Gastroesophageal sphincter (tissue), 4 donors: ENCODE measurements at regions not wholly inside any gene's neighbourhood (a gene's known extent, or its start where the extent isn't known, plus 50 kb on each side); places are given as distances from the start of the nearest gene placed in this dataset.
"Not testable (repeated sequence)": the region's sequence is repeated elsewhere in the genome, so short reads cannot be mapped to it uniquely, and the experiment has no call there.

Experiments used
- ATAC-seq: fragments of 150-250 bp; one replicate; pipeline ENCODE4 v1.9.1; 2016; ENCODE audit warnings: mild to moderate bottlenecking, moderate library complexity
- H3K27ac ChIP-seq, 4 donors: fragments of 200-600 bp; sonication (generic) in 3 of 4; 1 replicate in 3 of 4; 2 replicates in 1 of 4; pipeline ENCODE4 v1.5.1; 2016 to 2019
- H3K27me3 ChIP-seq: fragments of 200-600 bp; sonication (generic); one replicate; pipeline ENCODE4 v1.5.1; 2019
- H3K36me3 ChIP-seq, 2 donors: fragments of 200-600 bp; sonication (generic); one replicate each; pipeline ENCODE4 v1.5.1; 2019; ENCODE audit warnings: control low read depth in 1 of 2
- H3K4me1 ChIP-seq, 3 donors: fragments of 200-600 bp; sonication (generic); 1 replicate in 2 of 3; 2 replicates in 1 of 3; pipeline ENCODE4 v1.5.1; 2016 to 2019; ENCODE audit warnings: control low read depth in 2 of 3
- H3K4me3 ChIP-seq, 2 donors: fragments of 200-600 bp; sonication (generic); one replicate each; pipeline ENCODE4 v1.5.1; 2019; ENCODE audit warnings: mild to moderate bottlenecking in 1 of 2, moderate library complexity in 1 of 2
- H3K9me3 ChIP-seq, 3 donors: fragments of 200-600 bp; sonication (generic); one replicate each; pipeline ENCODE4 v1.5.1; 2017 to 2019; ENCODE audit warnings: control low read depth in 2 of 3
- EP300 ChIP-seq: sonication (generic); formaldehyde crosslinking; IDR thresholded peaks from one replicate; pipeline ENCODE4 v1.6.1; 2017; ENCODE audit warnings: antibody characterized with exemption, mild to moderate bottlenecking
- POLR2A ChIP-seq, 2 donors: fragments of 450-650 bp; IDR thresholded peaks; one replicate each; pipeline ENCODE4 v1.6.1; 2017; ENCODE audit warnings: antibody characterized with exemption in 2 of 2, mild to moderate bottlenecking in 2 of 2, moderate library complexity in 1 of 2
- POLR2AphosphoS5 ChIP-seq: sonication (generic); formaldehyde crosslinking; IDR thresholded peaks from one replicate; pipeline ENCODE4 v1.6.1; 2017; ENCODE audit warnings: antibody characterized with exemption
- WGBS, 2 donors: methylation state at CpG; one replicate each; pipeline ENCODE4 v1.1.5; 2018; ENCODE audit warnings: low coverage in 1 of 2; 5-methylcytosine and 5-hydroxymethylcytosine counted together
- TF ChIP-seq, protein P1 (sequence below), 4 experiments: fragments of 200-600 bp in 2 of 4; fragments of 450-650 bp in 2 of 4; sonication (generic) in 1 of 4; IDR thresholded peaks; one replicate each; pipeline ENCODE4 v1.5.1; 2017 to 2019; ENCODE audit warnings: antibody characterized with exemption in 4 of 4, mild to moderate bottlenecking in 2 of 4, moderate library complexity in 2 of 4

- peaks cover 0 to 9% (median 0%) of the 10 kb centered on the region in 3 donors for H3K9me3 ChIP-seq
- H3K4me1 ChIP-seq = no peaks in the 10 kb centered on the region
- H3K4me3 ChIP-seq = no peak overlapping the region
- no peaks in the 10 kb centered on the region for H3K36me3 ChIP-seq
- H3K27ac ChIP-seq = no peak overlapping the region
- TF ChIP-seq, protein P1, sequence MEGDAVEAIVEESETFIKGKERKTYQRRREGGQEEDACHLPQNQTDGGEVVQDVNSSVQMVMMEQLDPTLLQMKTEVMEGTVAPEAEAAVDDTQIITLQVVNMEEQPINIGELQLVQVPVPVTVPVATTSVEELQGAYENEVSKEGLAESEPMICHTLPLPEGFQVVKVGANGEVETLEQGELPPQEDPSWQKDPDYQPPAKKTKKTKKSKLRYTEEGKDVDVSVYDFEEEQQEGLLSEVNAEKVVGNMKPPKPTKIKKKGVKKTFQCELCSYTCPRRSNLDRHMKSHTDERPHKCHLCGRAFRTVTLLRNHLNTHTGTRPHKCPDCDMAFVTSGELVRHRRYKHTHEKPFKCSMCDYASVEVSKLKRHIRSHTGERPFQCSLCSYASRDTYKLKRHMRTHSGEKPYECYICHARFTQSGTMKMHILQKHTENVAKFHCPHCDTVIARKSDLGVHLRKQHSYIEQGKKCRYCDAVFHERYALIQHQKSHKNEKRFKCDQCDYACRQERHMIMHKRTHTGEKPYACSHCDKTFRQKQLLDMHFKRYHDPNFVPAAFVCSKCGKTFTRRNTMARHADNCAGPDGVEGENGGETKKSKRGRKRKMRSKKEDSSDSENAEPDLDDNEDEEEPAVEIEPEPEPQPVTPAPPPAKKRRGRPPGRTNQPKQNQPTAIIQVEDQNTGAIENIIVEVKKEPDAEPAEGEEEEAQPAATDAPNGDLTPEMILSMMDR (IDR thresholded peaks at IDR 0.05) = no peak
- ATAC-seq = no peak
- no peaks in the 10 kb centered on the region for H3K27me3 ChIP-seq
Observed at GRCh38 chr6:74181471-74181870, 485.5 kb downstream of the CD109 start.

GRCh38 chr6:74177506-74177905 is 481.5 kb downstream of the CD109 start:
- ATAC-seq = no peak
- Histone ChIP-seq H3K9me3 (peaks cover 0 to under 1% (median 0%) of the 10 kb centered on the region in 3 donors), H3K27ac (no peak overlapping the region), H3K4me1 (no peaks in the 10 kb centered on the region), H3K27me3 (no peaks in the 10 kb centered on the region), H3K36me3 (no peaks in the 10 kb centered on the region), H3K4me3 (no peak overlapping the region)
- TF ChIP-seq EP300 (no peak), POLR2AphosphoS5 (no peak), POLR2A (IDR thresholded peaks at IDR 0.05) (no peak)
- TF ChIP-seq, protein P1 (IDR thresholded peaks at IDR 0.05) = no peak
- 58 to 86% methylated on average over 4 of the region's 4 CpGs for WGBS, 2 donors

DNA sequence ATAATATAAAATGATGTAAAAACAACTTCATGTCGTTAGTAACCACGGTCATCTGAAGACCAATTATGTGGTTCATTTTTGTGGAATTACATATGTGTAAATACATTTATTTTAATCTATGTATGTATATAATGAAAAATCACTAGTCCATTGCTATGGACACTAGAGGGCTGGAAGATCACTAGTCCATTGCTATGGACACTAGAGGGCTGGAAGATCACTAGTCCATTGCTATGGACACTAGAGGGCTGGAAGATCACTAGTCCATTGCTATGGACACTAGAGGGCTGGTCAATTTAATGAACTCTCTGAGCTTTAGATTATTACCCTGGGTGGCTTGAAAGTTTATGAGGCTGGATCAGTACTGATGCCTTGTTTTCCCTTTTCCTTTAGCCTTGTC is 474.5 kb downstream of the CD109 start:
- ATAC-seq, H3K4me3 ChIP-seq, H3K9me3 ChIP-seq, H3K27ac ChIP-seq, H3K36me3 ChIP-seq, H3K27me3 ChIP-seq: not testable (repeated sequence)
- peaks cover 0 to 16% (median 0%) of the 10 kb centered on the region in 3 donors for H3K4me1 ChIP-seq
- 77 to 89% methylated on average over 2 of the region's 2 CpGs for WGBS, 2 donors

- WGBS, 2 donors = 23 to 89% methylated on average over 2 of the region's 2 CpGs
- Histone ChIP-seq H3K4me3 (no peak overlapping the region), H3K27ac (no peak overlapping the region), H3K27me3 (no peaks in the 10 kb centered on the region), H3K36me3 (no peaks in the 10 kb centered on the region), H3K9me3 (no peaks in the 10 kb centered on the region), H3K4me1 (peaks cover 0 to 16% (median 0%) of the 10 kb centered on the region in 3 donors)
- no peak for ATAC-seq
- TF ChIP-seq POLR2A (IDR thresholded peaks at IDR 0.05) (no peak), POLR2AphosphoS5 (no peak), EP300 (no peak)
- TF ChIP-seq, protein P1 (IDR thresholded peaks at IDR 0.05) = no peak
Observed at GRCh38 chr6:74170118-74170517, 474.1 kb downstream of the CD109 start.

DNA sequence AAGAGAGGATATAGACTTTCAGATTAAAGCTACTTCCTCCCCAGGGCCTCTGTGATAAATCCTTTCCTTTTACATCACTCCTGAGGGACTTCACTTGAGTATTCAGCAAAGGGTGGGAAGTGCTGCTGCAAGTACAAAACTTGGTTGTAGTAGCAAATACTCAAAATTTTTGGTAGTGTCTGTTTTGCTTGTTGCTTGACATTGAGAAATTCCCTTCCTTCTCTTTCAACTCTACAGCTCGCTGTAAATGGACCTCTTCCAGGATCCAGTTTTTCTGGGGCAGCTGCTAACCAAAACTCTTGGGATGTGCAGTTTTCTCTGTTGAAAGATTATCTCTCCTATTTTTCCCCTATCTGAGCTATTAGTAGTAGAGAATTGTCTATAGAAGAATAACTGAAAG is 472.0 kb downstream of the CD109 start:
- ATAC-seq = no peak
- WGBS, 2 donors = 9% methylated on average over 1 of the region's 1 CpG; no CpG with 5 or more reads in 1 of the 2 donors
- TF ChIP-seq POLR2AphosphoS5 (no peak), POLR2A (IDR thresholded peaks at IDR 0.05) (no peak), EP300 (no peak)
- TF ChIP-seq, protein P1 (IDR thresholded peaks at IDR 0.05) = no peak

DNA sequence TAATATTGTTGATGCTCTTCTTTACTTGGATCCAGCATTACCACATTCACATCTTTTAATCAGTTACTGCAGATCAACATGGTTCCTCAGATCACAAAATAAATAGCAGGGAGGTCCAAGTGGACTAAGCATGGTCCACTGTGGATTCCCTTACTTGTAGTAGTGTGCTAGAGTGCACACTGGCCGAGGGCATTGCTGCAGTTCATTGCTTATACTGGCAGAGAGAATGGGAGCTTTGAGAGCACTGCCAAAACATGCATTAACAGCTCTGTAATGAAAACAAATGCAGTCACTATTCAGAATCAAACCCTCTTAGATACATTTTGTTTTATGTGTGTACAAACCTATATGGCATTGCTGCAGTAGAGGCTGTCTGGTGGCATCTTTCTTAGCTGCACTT is 471.5 kb downstream of the CD109 start:
- H3K4me3 ChIP-seq = no peak overlapping the region
- no peaks in the 10 kb centered on the region for H3K27me3 ChIP-seq
- H3K36me3 ChIP-seq = no peaks in the 10 kb centered on the region
- no peak for ATAC-seq
- TF ChIP-seq, protein P1 (IDR thresholded peaks at IDR 0.05) = no peak
- TF ChIP-seq EP300 = no peak
- no peak for TF ChIP-seq POLR2A (IDR thresholded peaks at IDR 0.05)
- no peak for TF ChIP-seq POLR2AphosphoS5
- H3K27ac ChIP-seq = no peak overlapping the region
- H3K9me3 ChIP-seq = no peaks in the 10 kb centered on the region
- H3K4me1 ChIP-seq = peaks cover 0 to 16% (median 0%) of the 10 kb centered on the region in 3 donors
- 0 to 17% methylated on average over 1 of the region's 1 CpG for WGBS, 2 donors

More for the DNA sequence above, 472.0 kb downstream of the CD109 start:
- peaks cover 0 to 16% (median 0%) of the 10 kb centered on the region in 3 donors for H3K4me1 ChIP-seq
- no peaks in the 10 kb centered on the region for H3K27me3 ChIP-seq
- no peak overlapping the region for H3K4me3 ChIP-seq
- H3K27ac ChIP-seq = no peak overlapping the region
- no peaks in the 10 kb centered on the region for H3K36me3 ChIP-seq
- H3K9me3 ChIP-seq = no peaks in the 10 kb centered on the region
